ENCODE measurements at regions not wholly inside any gene's neighbourhood (a gene's known extent, or its start where the extent isn't known, plus 50 kb on each side); places are given as distances from the start of the nearest gene placed in this dataset.
"Not testable (repeated sequence)": the region's sequence is repeated elsewhere in the genome, so short reads cannot be mapped to it uniquely, and the experiment has no call there.

GRCh38 chr2:185417688-185418087, 320.9 kb upstream of the FSIP2 start:
- H2AFZ ChIP-seq = no peak overlapping the region
- no peaks in the 10 kb centered on the region for H3K4me1 ChIP-seq (ENCODE audit: insufficient read depth)
- H3K9me3 ChIP-seq (ENCODE audit: low read depth) = no peaks in the 10 kb centered on the region
- no peak overlapping the region for H3K4me2 ChIP-seq
- no peaks in the 10 kb centered on the region for H3K36me3 ChIP-seq (replicated peaks; ENCODE audit: insufficient read depth, low read depth)
- no peaks in the 10 kb centered on the region for H3K79me2 ChIP-seq
- no peak overlapping the region for H3K27ac ChIP-seq
- DNase-seq (ENCODE audit: low spot score) = no peak
- H3K27me3 ChIP-seq = no peaks in the 10 kb centered on the region
- H3K4me3 ChIP-seq = no peak overlapping the region
- H4K20me1 ChIP-seq (ENCODE audit: insufficient read depth, poor library complexity, severe bottlenecking) = no peaks in the 10 kb centered on the region
- no peak for TF ChIP-seq EZH2 (IDR thresholded peaks at IDR 0.05; ENCODE audit: borderline replicate concordance)
- H3K9me2 ChIP-seq (replicated peaks; ENCODE audit: insufficient read depth) = no peaks in the 10 kb centered on the region

- H3K9me2 ChIP-seq (replicated peaks; ENCODE audit: insufficient read depth); H3K27me3 ChIP-seq; H4K20me1 ChIP-seq (ENCODE audit: insufficient read depth, poor library complexity, severe bottlenecking); H3K9me3 ChIP-seq (ENCODE audit: low read depth); H3K36me3 ChIP-seq (replicated peaks; ENCODE audit: insufficient read depth, low read depth): not testable (repeated sequence)
- peak overlapping the region; percentile 66 for H2AFZ ChIP-seq
- H3K4me1 ChIP-seq (ENCODE audit: insufficient read depth) = peaks cover 10% of the 10 kb centered on the region
- 15% methylated on average over 32 of the region's 33 CpGs for WGBS (ENCODE audit: low lambda C conversion rate, missing lambda C conversion rate)
- H3K4me2 ChIP-seq = peak overlapping the region; percentile 79
- H3K4me3 ChIP-seq = peak overlapping the region; percentile 30
- H3K79me2 ChIP-seq = peaks cover 37% of the 10 kb centered on the region
- DNase-seq (ENCODE audit: low spot score) = peak; percentile 19
- peak overlapping the region; percentile 86 for H3K27ac ChIP-seq
These were observed 313.5 kb upstream of the FSIP2 start for GRCh38 chr2:185424958-185425629.

- no peak overlapping the region for H3K4me3 ChIP-seq
- H4K20me1 ChIP-seq (ENCODE audit: insufficient read depth, poor library complexity, severe bottlenecking) = no peaks in the 10 kb centered on the region
- TF ChIP-seq CTCF (IDR thresholded peaks at IDR 0.05; ENCODE audit: poor library complexity) = no peak
- no peak for TF ChIP-seq EZH2 (IDR thresholded peaks at IDR 0.05; ENCODE audit: borderline replicate concordance)
- no peak for TF ChIP-seq EZH2phosphoT487 (IDR thresholded peaks at IDR 0.05; ENCODE audit: low read depth, severe bottlenecking, unreplicated experiment)
- H3K27me3 ChIP-seq = no peaks in the 10 kb centered on the region
- H3K27ac ChIP-seq = no peak overlapping the region
- H3K36me3 ChIP-seq (replicated peaks; ENCODE audit: insufficient read depth, low read depth) = no peaks in the 10 kb centered on the region
- H3K9me3 ChIP-seq (ENCODE audit: low read depth) = no peaks in the 10 kb centered on the region
- H3K9me2 ChIP-seq (replicated peaks; ENCODE audit: insufficient read depth) = no peaks in the 10 kb centered on the region
- DNase-seq (ENCODE audit: low spot score) = no peak
- 46% methylated on average over 1 of the region's 1 CpG for WGBS (ENCODE audit: low lambda C conversion rate, missing lambda C conversion rate)
- H3K4me1 ChIP-seq (ENCODE audit: insufficient read depth) = peaks cover 10% of the 10 kb centered on the region
- no peak overlapping the region for H2AFZ ChIP-seq
- peaks cover 66% of the 10 kb centered on the region for H3K79me2 ChIP-seq
- peak overlapping the region; percentile 79 for H3K4me2 ChIP-seq
These were observed 310.6 kb upstream of the FSIP2 start for GRCh38 chr2:185428000-185428399.

- peaks cover 82% of the 10 kb centered on the region for H3K79me2 ChIP-seq
- H3K4me2 ChIP-seq = no peak overlapping the region
- H3K9me2 ChIP-seq (replicated peaks; ENCODE audit: insufficient read depth) = no peaks in the 10 kb centered on the region
- no peaks in the 10 kb centered on the region for H3K27me3 ChIP-seq
- no peaks in the 10 kb centered on the region for H3K9me3 ChIP-seq (ENCODE audit: low read depth)
- H4K20me1 ChIP-seq (ENCODE audit: insufficient read depth, poor library complexity, severe bottlenecking) = no peaks in the 10 kb centered on the region
- no peaks in the 10 kb centered on the region for H3K36me3 ChIP-seq (replicated peaks; ENCODE audit: insufficient read depth, low read depth)
- H3K27ac ChIP-seq = no peak overlapping the region
- no peak for DNase-seq (ENCODE audit: low spot score)
- no peak overlapping the region for H3K4me3 ChIP-seq
- TF ChIP-seq EZH2phosphoT487 (IDR thresholded peaks at IDR 0.05; ENCODE audit: low read depth, severe bottlenecking, unreplicated experiment) (no peak), CTCF (IDR thresholded peaks at IDR 0.05; ENCODE audit: poor library complexity) (no peak), EZH2 (IDR thresholded peaks at IDR 0.05; ENCODE audit: borderline replicate concordance) (no peak)
- no peak overlapping the region for H2AFZ ChIP-seq
- H3K4me1 ChIP-seq (ENCODE audit: insufficient read depth) = no peaks in the 10 kb centered on the region
These were observed 304.8 kb upstream of the FSIP2 start for GRCh38 chr2:185433824-185434223.

Measured in hepatocyte (in vitro differentiated cells).